ENCODE measurements at regions not wholly inside any gene's neighbourhood (a gene's known extent, or its start where the extent isn't known, plus 50 kb on each side); places are given as distances from the start of the nearest gene placed in this dataset.
"Not testable (repeated sequence)": the region's sequence is repeated elsewhere in the genome, so short reads cannot be mapped to it uniquely, and the experiment has no call there.

DNA sequence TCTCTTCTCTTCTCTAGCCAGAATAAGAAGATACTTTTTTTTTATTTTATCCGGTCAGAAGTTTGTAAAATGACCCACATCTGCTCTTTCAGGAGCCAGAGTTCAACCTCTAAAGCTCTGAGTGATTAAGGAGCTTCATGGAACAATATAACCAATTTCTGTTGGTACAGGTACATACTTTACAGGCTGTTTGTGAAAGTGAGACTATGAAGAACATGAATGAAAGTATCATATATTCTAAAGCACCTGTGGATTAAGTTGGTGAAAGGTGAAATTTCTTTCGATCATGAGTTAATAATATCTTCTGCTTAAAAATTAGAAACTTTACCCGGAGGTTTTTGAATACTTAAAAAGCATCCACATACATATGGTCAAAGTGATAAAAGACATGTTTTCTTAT, 65.2 kb downstream of the DMRT2 start:
- DNase-seq = no peak

GRCh38 chr9:1117439-1117838, 67.3 kb downstream of the DMRT2 start:
- no peak for DNase-seq

DNA sequence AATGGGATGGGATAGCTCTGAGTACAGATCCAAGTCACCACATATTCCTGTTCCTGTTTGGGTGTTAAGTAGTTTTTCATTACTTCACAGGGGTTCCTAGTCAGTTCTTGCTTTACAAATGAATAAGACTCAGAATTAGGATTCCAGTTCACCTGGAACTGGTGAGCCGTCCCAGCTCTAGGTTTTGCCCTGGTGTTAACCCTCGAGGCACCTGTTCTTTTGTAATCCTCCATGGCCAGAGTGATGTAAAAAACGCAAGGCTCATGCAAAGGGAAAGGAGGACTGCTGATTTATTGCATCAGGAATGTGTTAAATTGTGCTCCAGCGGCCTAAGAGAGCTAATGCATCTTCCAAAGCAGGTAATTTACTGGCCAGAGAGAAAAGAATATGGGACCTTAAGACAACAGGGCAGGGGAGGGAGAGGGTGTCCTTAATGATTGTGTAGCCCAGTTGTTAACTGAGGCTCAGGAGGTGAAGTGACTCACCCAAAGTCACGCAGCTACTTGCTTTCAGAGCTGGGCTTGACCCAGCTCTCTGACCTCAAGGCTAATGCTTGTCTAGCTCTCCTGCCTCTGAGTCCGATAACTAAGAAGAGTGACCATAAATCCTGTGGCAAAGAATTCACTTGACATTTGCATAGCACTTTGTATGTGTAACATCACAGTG, 70.5 kb downstream of the DMRT2 start:
- DNase-seq = no peak

- DNase-seq = no peak
Observed at GRCh38 chr9:1125741-1126140, 75.6 kb downstream of the DMRT2 start.

DNA sequence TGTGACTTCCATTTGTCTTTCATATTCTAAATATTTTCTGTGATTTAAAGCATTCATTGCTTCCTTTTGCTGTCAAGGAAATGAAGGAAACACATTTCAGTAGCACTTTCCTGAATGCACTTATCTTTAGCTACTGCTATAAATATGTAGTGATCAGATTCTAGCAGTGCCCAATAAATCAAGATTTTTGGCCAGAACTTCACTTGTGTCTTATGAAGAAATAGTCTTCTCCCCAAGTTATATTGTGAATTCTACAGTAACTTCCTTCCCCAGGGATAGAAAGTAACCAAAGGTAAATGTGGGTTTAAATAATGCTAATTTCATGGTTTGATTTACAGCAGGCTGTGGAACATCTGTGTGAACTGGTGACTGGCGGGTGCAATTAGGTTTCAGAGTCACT, 77.9 kb downstream of the DMRT2 start:
- no peak for DNase-seq

DNA sequence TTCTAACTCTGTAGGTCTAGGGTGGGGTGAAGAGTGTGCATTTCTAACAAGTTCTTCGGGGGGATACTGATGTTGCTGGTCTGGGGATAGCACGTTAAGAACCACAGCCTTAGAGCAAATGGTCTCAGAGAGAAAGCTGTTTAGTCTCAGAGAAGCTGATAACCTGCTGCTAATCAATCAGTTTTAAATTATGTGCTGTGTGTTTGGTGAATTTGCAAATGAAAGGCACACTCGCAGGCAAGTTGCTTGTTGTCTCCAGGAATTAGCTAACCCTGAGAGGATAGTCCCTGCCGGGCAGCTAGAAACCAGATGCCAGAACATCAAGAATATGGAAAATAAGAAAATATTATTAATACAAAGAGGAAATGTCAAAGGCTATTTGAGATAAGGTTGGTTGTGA, 79.2 kb downstream of the DMRT2 start:
- DNase-seq = no peak

DNA sequence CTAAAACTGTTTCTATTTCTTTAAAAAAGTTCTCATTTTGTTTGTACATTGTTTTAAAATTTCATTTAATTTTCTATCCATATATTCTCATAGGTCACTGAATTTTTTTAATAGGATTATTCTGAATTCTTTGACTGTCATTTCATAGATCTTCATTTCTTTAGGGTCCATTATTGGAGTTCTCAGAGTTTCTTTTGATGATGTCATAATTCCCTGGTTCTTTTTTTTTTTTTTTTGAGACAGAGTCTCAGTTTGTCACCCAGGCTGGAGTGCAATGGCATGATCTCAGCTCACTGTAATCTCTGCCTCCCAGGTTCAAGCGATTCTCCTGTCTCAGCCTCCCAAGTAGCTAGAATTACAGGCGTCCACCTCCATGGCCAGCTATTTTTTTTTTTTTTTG, 89.9 kb downstream of the DMRT2 start:
- no peak for DNase-seq

DNA sequence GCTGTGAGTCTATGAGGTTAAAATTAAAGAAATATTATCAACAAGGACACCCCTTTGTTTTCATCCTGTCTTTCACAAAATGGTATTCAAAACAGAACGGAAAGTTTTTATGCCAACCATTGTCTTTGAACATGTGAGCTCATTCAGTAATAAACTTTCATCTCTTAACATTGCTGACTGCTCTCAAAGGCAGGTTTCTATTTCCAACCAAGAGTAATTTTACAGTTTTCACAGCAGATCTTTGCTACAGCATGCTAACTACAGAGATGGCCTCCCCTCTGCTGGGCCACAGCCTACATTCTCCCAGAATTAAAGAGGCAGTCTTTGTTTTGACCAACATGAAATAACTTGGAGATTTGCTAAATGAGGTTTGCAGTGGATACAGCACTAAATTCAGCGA, 101.5 kb downstream of the DMRT2 start:
- DNase-seq = no peak

DNA sequence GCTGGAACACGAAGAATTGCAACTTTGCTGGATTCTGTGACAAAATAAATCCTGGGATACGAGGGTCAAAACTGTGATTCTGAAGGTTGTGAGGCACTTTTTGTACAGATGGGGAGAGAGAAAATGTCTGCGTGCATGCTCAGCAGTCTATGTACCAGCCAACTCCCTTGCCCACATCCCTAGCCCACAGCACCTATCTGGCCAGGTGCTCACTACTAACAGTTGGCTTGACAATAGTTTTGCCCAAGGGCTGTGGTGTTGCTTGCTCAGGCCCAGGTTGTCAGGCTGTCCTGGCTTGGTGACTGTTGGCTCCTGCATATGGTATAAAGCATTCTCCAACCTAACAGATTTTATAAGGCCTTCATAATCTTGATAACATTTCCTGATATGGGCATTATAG, 102.0 kb downstream of the DMRT2 start:
- no peak for DNase-seq

- no peak for DNase-seq
Observed at GRCh38 chr9:1154739-1155138, 104.6 kb downstream of the DMRT2 start.

DNA sequence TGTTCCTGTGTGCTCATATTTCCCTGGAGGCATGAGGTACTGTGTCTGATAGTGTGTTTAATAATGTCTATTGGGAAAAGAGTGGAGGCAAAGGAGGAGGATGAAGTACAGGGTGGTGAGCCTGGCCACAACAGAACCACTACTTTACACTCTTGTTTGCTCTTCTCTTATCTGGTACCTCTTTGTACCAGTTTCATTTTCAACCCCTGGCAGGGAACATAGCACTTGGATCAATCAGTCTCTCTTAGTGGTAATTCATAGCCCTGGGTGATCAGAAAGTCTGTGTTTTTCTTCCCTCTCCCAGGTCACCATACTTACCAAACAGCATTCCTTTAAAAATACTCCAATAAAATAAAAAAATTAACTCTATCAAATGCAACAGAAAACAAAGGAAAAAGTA, 105.4 kb downstream of the DMRT2 start:
- no peak for DNase-seq

- DNase-seq = no peak
Observed at GRCh38 chr9:1156794-1157550, 106.8 kb downstream of the DMRT2 start.

DNA sequence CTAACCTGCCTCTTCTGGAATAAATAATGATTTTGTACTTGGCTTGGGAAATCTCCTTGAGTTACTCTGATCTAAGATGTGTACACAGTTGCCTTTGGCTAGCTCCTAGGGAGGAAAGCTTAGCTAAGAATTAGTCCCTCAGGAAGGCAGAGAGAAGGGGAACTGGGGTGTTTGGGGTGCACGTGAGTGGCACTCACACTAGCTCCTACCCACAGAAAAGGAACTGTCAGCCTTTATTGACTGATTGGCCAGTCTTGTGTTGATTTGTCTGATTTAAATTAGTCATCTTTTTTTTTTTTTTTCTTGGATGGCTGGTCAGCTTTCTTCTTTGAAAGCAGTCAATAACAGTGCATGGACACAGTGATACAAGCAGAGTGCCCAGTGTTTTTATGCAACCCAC, 107.7 kb downstream of the DMRT2 start:
- no peak for DNase-seq

- DNase-seq = no peak
Observed at GRCh38 chr9:1170918-1171317, 120.8 kb downstream of the DMRT2 start.

DNA sequence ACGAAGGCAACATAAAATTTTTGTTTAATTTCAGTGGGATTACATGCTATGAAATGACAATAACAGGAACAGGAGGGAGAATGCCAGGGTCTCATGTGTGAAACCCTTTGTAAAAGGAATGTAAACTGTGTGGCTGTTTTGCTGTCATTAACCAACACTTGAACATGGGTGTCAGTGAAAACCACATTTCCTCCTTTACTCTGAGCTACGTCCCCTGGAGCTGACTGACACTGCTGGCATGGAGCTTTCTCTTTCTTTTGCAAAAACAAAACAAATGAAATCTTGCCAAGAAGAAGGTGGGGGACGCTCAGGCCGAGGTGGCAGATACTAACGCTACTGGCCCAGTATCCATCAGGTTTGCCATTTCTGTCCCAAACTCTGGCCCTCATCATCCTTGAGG, 121.4 kb downstream of the DMRT2 start:
- no peak for DNase-seq

GRCh38 chr9:1173211-1173610, 123.1 kb downstream of the DMRT2 start:
- DNase-seq = no peak

DNA sequence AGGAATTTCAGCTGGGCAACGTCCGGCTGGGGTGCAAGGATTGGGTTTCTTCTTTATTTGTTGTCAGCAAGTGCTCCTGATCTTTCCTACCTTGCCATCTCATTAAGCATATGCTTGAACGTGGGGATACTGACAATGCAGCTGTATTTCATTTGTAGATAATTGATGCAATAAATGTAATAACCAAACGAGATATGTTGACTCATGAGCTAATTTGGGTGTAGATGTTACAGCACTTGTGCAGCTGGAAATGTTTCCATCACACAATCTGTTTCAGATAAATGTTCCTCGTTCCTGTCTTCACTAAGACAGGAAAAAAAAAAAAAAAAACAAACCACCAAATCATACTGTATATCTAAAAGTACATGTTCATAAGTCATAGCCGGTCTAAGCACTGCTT, 123.8 kb downstream of the DMRT2 start:
- no peak for DNase-seq

DNA sequence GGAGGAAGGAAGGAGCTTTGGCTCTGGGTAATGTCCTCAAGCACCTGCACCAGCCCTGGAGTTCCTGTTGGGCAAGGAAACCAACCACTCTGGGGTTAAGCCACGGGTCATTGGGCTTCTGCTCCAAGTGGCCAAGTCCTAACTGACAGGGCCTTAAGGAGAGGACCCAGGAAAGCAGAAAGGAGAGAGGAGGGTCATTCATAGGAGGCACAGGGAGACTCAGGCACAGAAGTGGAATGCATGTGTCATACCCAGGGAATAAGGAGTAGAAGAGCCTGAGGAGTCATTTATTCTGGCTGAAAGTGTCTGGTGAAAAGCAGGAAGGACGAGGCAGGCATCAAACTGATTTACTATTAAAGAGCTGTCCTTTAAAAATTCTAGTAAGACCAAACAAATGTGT, 129.2 kb downstream of the DMRT2 start:
- DNase-seq = no peak

GRCh38 chr9:1184146-1184545, 134.0 kb downstream of the DMRT2 start:
- no peak for DNase-seq

- DNase-seq = not testable (repeated sequence)
Observed at GRCh38 chr9:1187137-1187536, 137.0 kb downstream of the DMRT2 start.

DNA sequence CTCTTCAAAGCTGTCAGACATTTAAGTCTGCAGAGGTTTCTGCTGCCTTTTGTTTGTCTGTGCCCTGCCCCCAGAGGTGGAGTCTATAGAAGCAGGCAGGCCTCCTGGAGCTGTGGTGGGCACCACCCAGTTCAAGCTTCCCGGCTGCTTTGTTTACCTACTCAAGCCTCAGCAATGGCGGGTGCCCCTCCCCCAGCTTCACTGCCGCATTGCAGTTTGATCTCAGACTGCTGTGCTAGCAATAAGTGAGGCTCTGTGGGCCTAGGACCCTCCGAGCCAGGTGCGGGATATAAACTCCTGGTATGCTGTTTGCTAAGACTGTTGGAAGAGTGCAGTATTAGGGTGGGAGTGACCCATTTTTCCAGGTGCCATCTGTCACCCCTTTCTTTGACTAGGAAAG, 145.5 kb downstream of the DMRT2 start:
- DNase-seq = not testable (repeated sequence)

DNA sequence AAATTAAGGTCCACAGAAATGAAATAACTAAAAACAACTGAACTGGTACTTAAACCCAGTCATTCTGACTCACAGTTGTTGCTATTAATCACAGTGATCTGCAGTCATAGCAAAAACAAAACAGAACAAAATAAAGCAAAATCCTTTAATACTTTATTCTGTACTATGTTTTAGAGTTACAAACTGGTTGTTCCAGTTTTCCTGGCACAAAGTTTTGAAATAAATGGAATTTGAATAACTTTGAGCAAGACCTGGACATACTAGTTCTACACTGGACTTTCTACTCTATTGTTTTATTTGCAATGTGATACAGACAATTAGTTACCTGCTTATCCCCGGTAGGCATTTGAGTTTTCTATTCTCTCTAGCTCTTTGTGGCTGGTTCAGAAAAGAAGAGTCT, 147.9 kb downstream of the DMRT2 start:
- no peak for DNase-seq

DNA sequence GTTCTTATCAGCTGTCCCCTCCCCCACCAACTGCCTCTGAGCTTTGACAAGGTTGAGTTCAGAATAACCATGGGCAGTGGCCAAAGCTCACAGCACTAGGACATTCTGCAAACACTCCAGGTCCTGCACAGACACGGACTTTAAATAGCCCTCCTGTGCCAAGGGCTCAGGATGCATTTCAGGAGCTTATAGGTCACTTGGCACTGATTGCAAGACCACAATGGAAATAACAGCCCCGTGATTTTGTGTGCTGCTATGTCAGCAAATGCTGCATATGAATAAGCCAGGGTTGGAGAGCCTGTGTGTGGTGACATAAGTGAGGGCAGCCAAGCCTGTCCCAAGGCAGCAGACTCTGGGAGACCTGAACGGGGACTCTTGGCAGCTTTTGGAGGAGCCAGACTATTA, 150.7 kb downstream of the DMRT2 start:
- DNase-seq = no peak

DNA sequence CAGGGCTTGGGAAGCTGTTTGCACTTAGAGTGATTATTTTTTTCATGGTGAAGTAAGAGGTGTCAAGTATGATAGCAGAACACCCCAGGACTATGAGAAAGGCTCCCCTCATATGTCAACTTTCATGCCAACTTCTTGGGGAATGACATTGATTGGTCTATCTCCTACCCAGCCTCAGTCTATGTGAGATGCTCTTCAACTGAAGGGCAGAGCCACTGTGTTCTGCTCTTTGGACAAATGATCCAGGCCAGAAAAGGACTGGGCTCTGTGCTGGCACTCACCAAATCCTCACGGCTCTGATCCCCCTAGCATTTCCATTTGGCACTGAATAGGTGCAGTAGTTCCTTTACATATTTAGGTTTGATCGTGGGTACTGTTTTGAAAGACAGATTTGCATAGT, 151.1 kb downstream of the DMRT2 start:
- no peak for DNase-seq

- DNase-seq = no peak
Observed at GRCh38 chr9:1201901-1202300, 151.7 kb downstream of the DMRT2 start.
